ENCODE measurements at regions not wholly inside any gene's neighbourhood (a gene's known extent, or its start where the extent isn't known, plus 50 kb on each side); places are given as distances from the start of the nearest gene placed in this dataset.

- TF ChIP-seq, protein P1, sequence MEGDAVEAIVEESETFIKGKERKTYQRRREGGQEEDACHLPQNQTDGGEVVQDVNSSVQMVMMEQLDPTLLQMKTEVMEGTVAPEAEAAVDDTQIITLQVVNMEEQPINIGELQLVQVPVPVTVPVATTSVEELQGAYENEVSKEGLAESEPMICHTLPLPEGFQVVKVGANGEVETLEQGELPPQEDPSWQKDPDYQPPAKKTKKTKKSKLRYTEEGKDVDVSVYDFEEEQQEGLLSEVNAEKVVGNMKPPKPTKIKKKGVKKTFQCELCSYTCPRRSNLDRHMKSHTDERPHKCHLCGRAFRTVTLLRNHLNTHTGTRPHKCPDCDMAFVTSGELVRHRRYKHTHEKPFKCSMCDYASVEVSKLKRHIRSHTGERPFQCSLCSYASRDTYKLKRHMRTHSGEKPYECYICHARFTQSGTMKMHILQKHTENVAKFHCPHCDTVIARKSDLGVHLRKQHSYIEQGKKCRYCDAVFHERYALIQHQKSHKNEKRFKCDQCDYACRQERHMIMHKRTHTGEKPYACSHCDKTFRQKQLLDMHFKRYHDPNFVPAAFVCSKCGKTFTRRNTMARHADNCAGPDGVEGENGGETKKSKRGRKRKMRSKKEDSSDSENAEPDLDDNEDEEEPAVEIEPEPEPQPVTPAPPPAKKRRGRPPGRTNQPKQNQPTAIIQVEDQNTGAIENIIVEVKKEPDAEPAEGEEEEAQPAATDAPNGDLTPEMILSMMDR (IDR thresholded peaks at IDR 0.05; ENCODE audit: poor library complexity, severe bottlenecking): no peak
- no peak for TF ChIP-seq POLR2AphosphoS5 (IDR thresholded peaks at IDR 0.05)
- no peak for TF ChIP-seq EZH2 (IDR thresholded peaks at IDR 0.05; ENCODE audit: borderline replicate concordance, insufficient read depth, low read length, poor library complexity, severe bottlenecking)
- no peak for TF ChIP-seq TAF1 (IDR thresholded peaks at IDR 0.05; ENCODE audit: low read depth)
- TF ChIP-seq, protein P2, sequence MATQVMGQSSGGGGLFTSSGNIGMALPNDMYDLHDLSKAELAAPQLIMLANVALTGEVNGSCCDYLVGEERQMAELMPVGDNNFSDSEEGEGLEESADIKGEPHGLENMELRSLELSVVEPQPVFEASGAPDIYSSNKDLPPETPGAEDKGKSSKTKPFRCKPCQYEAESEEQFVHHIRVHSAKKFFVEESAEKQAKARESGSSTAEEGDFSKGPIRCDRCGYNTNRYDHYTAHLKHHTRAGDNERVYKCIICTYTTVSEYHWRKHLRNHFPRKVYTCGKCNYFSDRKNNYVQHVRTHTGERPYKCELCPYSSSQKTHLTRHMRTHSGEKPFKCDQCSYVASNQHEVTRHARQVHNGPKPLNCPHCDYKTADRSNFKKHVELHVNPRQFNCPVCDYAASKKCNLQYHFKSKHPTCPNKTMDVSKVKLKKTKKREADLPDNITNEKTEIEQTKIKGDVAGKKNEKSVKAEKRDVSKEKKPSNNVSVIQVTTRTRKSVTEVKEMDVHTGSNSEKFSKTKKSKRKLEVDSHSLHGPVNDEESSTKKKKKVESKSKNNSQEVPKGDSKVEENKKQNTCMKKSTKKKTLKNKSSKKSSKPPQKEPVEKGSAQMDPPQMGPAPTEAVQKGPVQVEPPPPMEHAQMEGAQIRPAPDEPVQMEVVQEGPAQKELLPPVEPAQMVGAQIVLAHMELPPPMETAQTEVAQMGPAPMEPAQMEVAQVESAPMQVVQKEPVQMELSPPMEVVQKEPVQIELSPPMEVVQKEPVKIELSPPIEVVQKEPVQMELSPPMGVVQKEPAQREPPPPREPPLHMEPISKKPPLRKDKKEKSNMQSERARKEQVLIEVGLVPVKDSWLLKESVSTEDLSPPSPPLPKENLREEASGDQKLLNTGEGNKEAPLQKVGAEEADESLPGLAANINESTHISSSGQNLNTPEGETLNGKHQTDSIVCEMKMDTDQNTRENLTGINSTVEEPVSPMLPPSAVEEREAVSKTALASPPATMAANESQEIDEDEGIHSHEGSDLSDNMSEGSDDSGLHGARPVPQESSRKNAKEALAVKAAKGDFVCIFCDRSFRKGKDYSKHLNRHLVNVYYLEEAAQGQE (IDR thresholded peaks at IDR 0.05; ENCODE audit: borderline replicate concordance): no peak
- no peak for TF ChIP-seq RAD21 (conservative IDR thresholded peaks at IDR 0.05)
Measured at GRCh38 chr1:230588323-230588746, 53.9 kb upstream of the COG2 start.
